Thoracic aorta (tissue), 2 donors: ENCODE measurements at regions not wholly inside any gene's neighbourhood (a gene's known extent, or its start where the extent isn't known, plus 50 kb on each side); places are given as distances from the start of the nearest gene placed in this dataset.

ENCODE experiments used
- ATAC-seq: fragments of 150-250 bp; one replicate; pipeline ENCODE4 v1.8.0; 2017; ENCODE audit warnings: low read depth; ENCODE audit not compliant: insufficient number of reproducible peaks, low FRiP score
- DNase-seq: peaks from one replicate; pipeline ENCODE4 v3.0.0-alpha.2; 2020; ENCODE audit warnings: low spot score
- H3K27ac ChIP-seq, 2 donors: fragments of 200-600 bp; sonication (generic); 1 replicate in 1 of 2; 2 replicates in 1 of 2; pipeline ENCODE4 v1.5.1; 2016; ENCODE audit warnings: mild to moderate bottlenecking in 2 of 2, moderate library complexity in 2 of 2
- H3K27me3 ChIP-seq: fragments of 200-600 bp; sonication (generic); replicated peaks from 2 replicates; pipeline ENCODE4 v1.6.0; 2016; ENCODE audit warnings: mild to moderate bottlenecking; ENCODE audit not compliant: insufficient read depth
- H3K36me3 ChIP-seq: fragments of 200-600 bp; sonication (generic); one replicate; pipeline ENCODE4 v1.5.1; 2016
- H3K4me1 ChIP-seq, 2 donors: fragments of 200-600 bp; sonication (generic); 1 replicate in 1 of 2; 2 replicates in 1 of 2; pipeline versions ENCODE4 v1.5.1 to v1.6.0; 2016; ENCODE audit warnings: low read depth in 2 of 2, mild to moderate bottlenecking in 1 of 2; ENCODE audit not compliant: control insufficient read depth in 1 of 2
- H3K4me3 ChIP-seq: fragments of 200-600 bp; sonication (generic); 2 replicates; pipeline ENCODE4 v1.5.1; 2016; ENCODE audit warnings: mild to moderate bottlenecking
- H3K9me3 ChIP-seq: fragments of 200-600 bp; sonication (generic); 2 replicates; pipeline ENCODE4 v1.5.1; 2016
- CTCF ChIP-seq: fragments of 200-600 bp; sonication (generic); IDR thresholded peaks from one replicate; pipeline ENCODE4 v1.5.1; 2019; ENCODE audit warnings: antibody characterized with exemption

- DNase-seq (no peak), ATAC-seq (no peak)
- no peak for TF ChIP-seq CTCF
- Histone ChIP-seq H3K27me3 (no peaks in the 10 kb centered on the region), H3K4me1 (no peaks in the 10 kb centered on the region), H3K27ac (no peak overlapping the region), H3K9me3 (no peaks in the 10 kb centered on the region), H3K36me3 (no peaks in the 10 kb centered on the region), H3K4me3 (no peak overlapping the region)
These were observed 309.1 kb downstream of the ARL6IP6 start for GRCh38 chr2:153027533-153027932.

GRCh38 chr2:153020201-153020600, 301.8 kb downstream of the ARL6IP6 start:
- DNase-seq (no peak), ATAC-seq (no peak)
- Histone ChIP-seq H3K36me3 (no peaks in the 10 kb centered on the region), H3K27me3 (no peaks in the 10 kb centered on the region), H3K9me3 (no peaks in the 10 kb centered on the region), H3K4me1 (no peaks in the 10 kb centered on the region), H3K4me3 (no peak overlapping the region), H3K27ac (no peak overlapping the region)
- TF ChIP-seq CTCF = no peak

- no peak overlapping the region for H3K4me3 ChIP-seq
- H3K36me3 ChIP-seq = no peaks in the 10 kb centered on the region
- H3K27ac ChIP-seq = no peak overlapping the region
- H3K27me3 ChIP-seq = no peaks in the 10 kb centered on the region
- H3K4me1 ChIP-seq = no peaks in the 10 kb centered on the region
- DNase-seq (no peak), ATAC-seq (no peak)
- TF ChIP-seq CTCF = no peak
- no peaks in the 10 kb centered on the region for H3K9me3 ChIP-seq
These were observed 286.8 kb downstream of the ARL6IP6 start for GRCh38 chr2:153005071-153005730.

- DNase-seq = no peak
- no peak for ATAC-seq
- no peak overlapping the region for H3K27ac ChIP-seq
- H3K27me3 ChIP-seq = no peaks in the 10 kb centered on the region
- no peak overlapping the region for H3K4me3 ChIP-seq
- no peaks in the 10 kb centered on the region for H3K36me3 ChIP-seq
- no peaks in the 10 kb centered on the region for H3K4me1 ChIP-seq
- no peaks in the 10 kb centered on the region for H3K9me3 ChIP-seq
- no peak for TF ChIP-seq CTCF
These were observed 286.2 kb downstream of the ARL6IP6 start for GRCh38 chr2:153004627-153005026.

GRCh38 chr2:152974146-152974545, 255.7 kb downstream of the ARL6IP6 start:
- no peak for ATAC-seq
- no peak for TF ChIP-seq CTCF
- no peak overlapping the region for H3K4me3 ChIP-seq
- no peaks in the 10 kb centered on the region for H3K4me1 ChIP-seq
- no peak overlapping the region for H3K27ac ChIP-seq
- H3K9me3 ChIP-seq = no peaks in the 10 kb centered on the region
- no peaks in the 10 kb centered on the region for H3K36me3 ChIP-seq
- H3K27me3 ChIP-seq = no peaks in the 10 kb centered on the region
- DNase-seq = no peak
